ENCODE measurements at regions not wholly inside any gene's neighbourhood (a gene's known extent, or its start where the extent isn't known, plus 50 kb on each side); places are given as distances from the start of the nearest gene placed in this dataset.

GRCh38 chr5:117107859-117108258 is 533.2 kb upstream of the SEMA6A start:
- H3K9me3 Mint-ChIP-seq, result peaks cover 5 to 6% of the 10 kb centered on the region in 2 donors
- H3K36me3 Mint-ChIP-seq, result no peaks in the 10 kb centered on the region
- no peak overlapping the region for H3K27ac Mint-ChIP-seq
- DNase-seq (ENCODE audit: low spot score in 2 of 2), result no peak
- no peak for ATAC-seq

GRCh38 chr5:117103703-117104102 is 529.1 kb upstream of the SEMA6A start:
- peaks cover 3 to 20% of the 10 kb centered on the region in 2 donors for H3K9me3 Mint-ChIP-seq
- H3K27ac Mint-ChIP-seq, result no peak overlapping the region
- ATAC-seq (no peak), DNase-seq (ENCODE audit: low spot score in 2 of 2) (no peak)
- H3K36me3 Mint-ChIP-seq, result no peaks in the 10 kb centered on the region

GRCh38 chr5:117102591-117102990 is 528.0 kb upstream of the SEMA6A start:
- ATAC-seq (no peak), DNase-seq (ENCODE audit: low spot score in 2 of 2) (no peak)
- peaks cover 3 to 18% of the 10 kb centered on the region in 2 donors for H3K9me3 Mint-ChIP-seq

GRCh38 chr5:117100176-117100575 is 525.6 kb upstream of the SEMA6A start:
- ATAC-seq (no peak), DNase-seq (ENCODE audit: low spot score in 2 of 2) (no peak)
- Mint-ChIP-seq H3K9me3 (peaks cover 4 to 14% of the 10 kb centered on the region in 2 donors), H3K36me3 (no peaks in the 10 kb centered on the region), H3K27ac (no peak overlapping the region)

More at GRCh38 chr5:117102591-117102990, 528.0 kb upstream of the SEMA6A start:
- no peaks in the 10 kb centered on the region for H3K36me3 Mint-ChIP-seq
- H3K27ac Mint-ChIP-seq, result no peak overlapping the region

- Mint-ChIP-seq H3K27ac (no peak overlapping the region), H3K36me3 (no peaks in the 10 kb centered on the region), H3K9me3 (peaks cover 10 to 20% of the 10 kb centered on the region in 2 donors)
- ATAC-seq, result no peak
- DNase-seq (ENCODE audit: low spot score in 2 of 2), result no peak
These were observed 523.5 kb upstream of the SEMA6A start for GRCh38 chr5:117098094-117098493.

- Mint-ChIP-seq H3K27ac (no peak overlapping the region), H3K36me3 (no peaks in the 10 kb centered on the region), H3K9me3 (peaks cover 10% of the 10 kb centered on the region in 2 donors)
- no peak for DNase-seq (ENCODE audit: low spot score in 2 of 2)
- no peak for ATAC-seq
These were observed 521.0 kb upstream of the SEMA6A start for GRCh38 chr5:117095346-117096332.

GRCh38 chr5:117094114-117094815 is 519.6 kb upstream of the SEMA6A start:
- no peak for ATAC-seq
- no peak overlapping the region for H3K27ac Mint-ChIP-seq

GRCh38 chr5:117093653-117094052 is 519.0 kb upstream of the SEMA6A start:
- ATAC-seq (no peak), DNase-seq (ENCODE audit: low spot score in 2 of 2) (no peak)
- peaks cover 7% of the 10 kb centered on the region in 2 donors for H3K9me3 Mint-ChIP-seq
- no peaks in the 10 kb centered on the region for H3K36me3 Mint-ChIP-seq
- no peak overlapping the region for H3K27ac Mint-ChIP-seq

More at GRCh38 chr5:117094114-117094815, 519.6 kb upstream of the SEMA6A start:
- Mint-ChIP-seq H3K36me3 (no peaks in the 10 kb centered on the region), H3K9me3 (peaks cover 7% of the 10 kb centered on the region in 2 donors)
- no peak for DNase-seq (ENCODE audit: low spot score in 2 of 2)

GRCh38 chr5:117089001-117089400 is 514.4 kb upstream of the SEMA6A start:
- H3K27ac Mint-ChIP-seq, result no peak overlapping the region
- H3K36me3 Mint-ChIP-seq, result no peaks in the 10 kb centered on the region
- ATAC-seq (no peak), DNase-seq (ENCODE audit: low spot score in 2 of 2) (no peak)
- H3K9me3 Mint-ChIP-seq, result no peaks in the 10 kb centered on the region

- no peak for ATAC-seq
- Mint-ChIP-seq H3K36me3 (no peaks in the 10 kb centered on the region), H3K27ac (no peak overlapping the region), H3K9me3 (no peaks in the 10 kb centered on the region)
- DNase-seq (ENCODE audit: low spot score in 2 of 2), result no peak
These were observed 513.6 kb upstream of the SEMA6A start for GRCh38 chr5:117088176-117088575.

GRCh38 chr5:117084067-117084466 is 509.4 kb upstream of the SEMA6A start:
- DNase-seq (ENCODE audit: low spot score in 2 of 2) (no peak), ATAC-seq (no peak)
- Mint-ChIP-seq H3K9me3 (no peaks in the 10 kb centered on the region), H3K27ac (no peak overlapping the region), H3K36me3 (no peaks in the 10 kb centered on the region)

GRCh38 chr5:117082977-117083376 is 508.4 kb upstream of the SEMA6A start:
- no peaks in the 10 kb centered on the region for H3K36me3 Mint-ChIP-seq
- DNase-seq (ENCODE audit: low spot score in 2 of 2) (no peak), ATAC-seq (no peak)
- H3K9me3 Mint-ChIP-seq, result no peaks in the 10 kb centered on the region
- H3K27ac Mint-ChIP-seq, result no peak overlapping the region

- Mint-ChIP-seq H3K27ac (no peak overlapping the region), H3K36me3 (no peaks in the 10 kb centered on the region), H3K9me3 (peaks cover 3 to 5% of the 10 kb centered on the region in 2 donors)
- no peak for ATAC-seq
- DNase-seq (ENCODE audit: low spot score in 2 of 2), result no peak
These were observed 502.5 kb upstream of the SEMA6A start for GRCh38 chr5:117077142-117077541.

- Mint-ChIP-seq H3K36me3 (peaks cover 0 to 4% of the 10 kb centered on the region in 2 donors), H3K27ac (no peak overlapping the region), H3K9me3 (peaks cover 3 to 19% of the 10 kb centered on the region in 2 donors)
- ATAC-seq, result no peak
- no peak for DNase-seq (ENCODE audit: low spot score in 2 of 2)
These were observed 497.8 kb upstream of the SEMA6A start for GRCh38 chr5:117072439-117072838.

GRCh38 chr5:117065800-117066199 is 491.2 kb upstream of the SEMA6A start:
- no peak overlapping the region for H3K27ac Mint-ChIP-seq
- no peak for DNase-seq (ENCODE audit: low spot score in 2 of 2)
- peaks cover 0 to 4% of the 10 kb centered on the region in 2 donors for H3K9me3 Mint-ChIP-seq
- H3K36me3 Mint-ChIP-seq, result no peaks in the 10 kb centered on the region
- ATAC-seq, result no peak

- Mint-ChIP-seq H3K36me3 (no peaks in the 10 kb centered on the region), H3K9me3 (peaks cover 0 to 4% of the 10 kb centered on the region in 2 donors), H3K27ac (no peak overlapping the region)
- ATAC-seq (no peak), DNase-seq (ENCODE audit: low spot score in 2 of 2) (no peak)
These were observed 490.5 kb upstream of the SEMA6A start for GRCh38 chr5:117065161-117065560.

- DNase-seq (ENCODE audit: low spot score in 2 of 2), result no peak
- no peak for ATAC-seq
- no peaks in the 10 kb centered on the region for H3K9me3 Mint-ChIP-seq
- H3K27ac Mint-ChIP-seq, result no peak overlapping the region
- H3K36me3 Mint-ChIP-seq, result no peaks in the 10 kb centered on the region
These were observed 485.5 kb upstream of the SEMA6A start for GRCh38 chr5:117060099-117060498.

Data from activated naive CD4-positive, alpha-beta T cell treated with anti-CD3 and anti-CD28 coated beads, Interleukin-2, amount 50 U/mL, for 72 hours (primary cell).